Upper lobe of left lung (tissue), 6 donors: ENCODE measurements at regions not wholly inside any gene's neighbourhood (a gene's known extent, or its start where the extent isn't known, plus 50 kb on each side); places are given as distances from the start of the nearest gene placed in this dataset.

Experiments
- ATAC-seq, 2 donors: fragments of 200-7000 bp; cut with Tn5 transposase; one replicate each; pipeline ENCODE4 v1.9.1; 2022; ENCODE audit warnings: mild to moderate bottlenecking in 2 of 2, moderate library complexity in 2 of 2; ENCODE audit not compliant: low FRiP score in 2 of 2
- DNase-seq, 2 donors: peaks; one replicate each; pipeline ENCODE4 v3.0.0-alpha.2; 2019 to 2020
- H3K27ac ChIP-seq, 4 donors: fragments of 200-600 bp; sonication (generic); one replicate each; pipeline ENCODE4 v1.5.1; 2016 to 2019
- H3K27me3 ChIP-seq, 4 donors: fragments of 200-600 bp; sonication (generic); one replicate each; pipeline ENCODE4 v1.5.1; 2017 to 2019
- H3K36me3 ChIP-seq, 4 donors: fragments of 200-600 bp; sonication (generic); one replicate each; pipeline ENCODE4 v1.5.1; 2016 to 2019
- H3K4me1 ChIP-seq, 4 donors: fragments of 200-600 bp; sonication (generic); one replicate each; pipeline ENCODE4 v1.5.1; 2018 to 2019
- H3K4me3 ChIP-seq, 4 donors: fragments of 200-600 bp; sonication (generic); one replicate each; pipeline ENCODE4 v1.5.1; 2017 to 2019; ENCODE audit warnings: mild to moderate bottlenecking in 2 of 4, moderate library complexity in 1 of 4
- H3K9me3 ChIP-seq, 4 donors: fragments of 200-600 bp; sonication (generic); one replicate each; pipeline ENCODE4 v1.5.1; 2018 to 2019
- EP300 ChIP-seq, 4 donors: sonication (generic); formaldehyde crosslinking; IDR thresholded peaks; one replicate each; pipeline ENCODE4 v1.5.1; 2017; ENCODE audit warnings: antibody characterized with exemption in 4 of 4, control low read depth in 2 of 4
- POLR2A ChIP-seq, 4 donors: fragments of 450-650 bp; IDR thresholded peaks; one replicate each; pipeline ENCODE4 v1.5.1; 2016 to 2017; ENCODE audit warnings: antibody characterized with exemption in 4 of 4, mild to moderate bottlenecking in 2 of 4
- POLR2AphosphoS5 ChIP-seq, 2 donors: sonication (generic); formaldehyde crosslinking; IDR thresholded peaks; one replicate each; pipeline ENCODE4 v1.5.1; 2017; ENCODE audit warnings: antibody characterized with exemption in 2 of 2
- WGBS, 2 donors: methylation state at CpG; one replicate each; pipeline ENCODE4 v1.1.5; 2017 to 2018; 5-methylcytosine and 5-hydroxymethylcytosine counted together
- TF ChIP-seq, protein P1 (sequence below), 6 experiments: fragments of 450-650 bp in 4 of 6; fragments of 200-600 bp in 2 of 6; sonication (generic) in 2 of 6; IDR thresholded peaks; one replicate each; pipeline ENCODE4 v1.5.1; 2016 to 2019; ENCODE audit warnings: antibody characterized with exemption in 6 of 6
- donor health status: DM: no; HTN: no; CAD: no; lungs with moderate emphysema.
- donor health status: DM: no; HTN: yes; CAD: no; lungs with severe emphysema.

- Histone ChIP-seq H3K27me3 (no peaks in the 10 kb centered on the region), H3K36me3 (no peaks in the 10 kb centered on the region), H3K27ac (no peak overlapping the region), H3K9me3 (no peaks in the 10 kb centered on the region), H3K4me1 (peaks cover 8 to 18% (median 17%) of the 10 kb centered on the region in 4 donors), H3K4me3 (no peak overlapping the region)
- WGBS, 2 donors = 70 to 87% methylated on average over 3 of the region's 3 CpGs
- TF ChIP-seq, protein P1, sequence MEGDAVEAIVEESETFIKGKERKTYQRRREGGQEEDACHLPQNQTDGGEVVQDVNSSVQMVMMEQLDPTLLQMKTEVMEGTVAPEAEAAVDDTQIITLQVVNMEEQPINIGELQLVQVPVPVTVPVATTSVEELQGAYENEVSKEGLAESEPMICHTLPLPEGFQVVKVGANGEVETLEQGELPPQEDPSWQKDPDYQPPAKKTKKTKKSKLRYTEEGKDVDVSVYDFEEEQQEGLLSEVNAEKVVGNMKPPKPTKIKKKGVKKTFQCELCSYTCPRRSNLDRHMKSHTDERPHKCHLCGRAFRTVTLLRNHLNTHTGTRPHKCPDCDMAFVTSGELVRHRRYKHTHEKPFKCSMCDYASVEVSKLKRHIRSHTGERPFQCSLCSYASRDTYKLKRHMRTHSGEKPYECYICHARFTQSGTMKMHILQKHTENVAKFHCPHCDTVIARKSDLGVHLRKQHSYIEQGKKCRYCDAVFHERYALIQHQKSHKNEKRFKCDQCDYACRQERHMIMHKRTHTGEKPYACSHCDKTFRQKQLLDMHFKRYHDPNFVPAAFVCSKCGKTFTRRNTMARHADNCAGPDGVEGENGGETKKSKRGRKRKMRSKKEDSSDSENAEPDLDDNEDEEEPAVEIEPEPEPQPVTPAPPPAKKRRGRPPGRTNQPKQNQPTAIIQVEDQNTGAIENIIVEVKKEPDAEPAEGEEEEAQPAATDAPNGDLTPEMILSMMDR (IDR thresholded peaks at IDR 0.05) = no peak
- no peak for TF ChIP-seq EP300 (IDR thresholded peaks at IDR 0.05)
- no peak for TF ChIP-seq POLR2AphosphoS5 (IDR thresholded peaks at IDR 0.05)
- TF ChIP-seq POLR2A (IDR thresholded peaks at IDR 0.05) = no peak
- no peak for DNase-seq
- no peak for ATAC-seq
Observed at GRCh38 chr1:232562855-232563510, 67.0 kb downstream of the SIPA1L2 start.

GRCh38 chr1:232561381-232561780 lies 68.6 kb downstream of the SIPA1L2 start:
- ATAC-seq = no peak

DNA sequence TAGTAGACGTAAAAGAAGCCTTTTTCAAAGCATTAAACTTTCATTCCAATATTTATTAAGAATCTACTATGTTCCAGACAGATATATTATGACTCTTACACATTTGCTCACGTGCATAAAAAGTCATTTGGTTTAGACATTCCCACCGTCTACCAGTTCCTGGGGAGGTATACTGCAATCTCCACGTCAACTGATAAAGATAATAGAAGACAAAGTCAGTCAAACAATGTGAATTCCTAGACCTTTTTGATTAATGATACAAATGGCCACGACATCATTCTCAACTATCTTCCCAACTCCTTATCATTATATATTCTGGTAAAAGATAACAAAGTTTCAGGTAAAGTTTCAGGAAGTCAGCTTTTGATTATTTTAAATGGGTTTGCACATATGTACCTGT lies 69.0 kb downstream of the SIPA1L2 start:
- H3K4me1 ChIP-seq = peaks cover 7 to 20% (median 17%) of the 10 kb centered on the region in 4 donors
- no peaks in the 10 kb centered on the region for H3K36me3 ChIP-seq
- WGBS, 2 donors = 78 to 82% methylated on average over 5 of the region's 5 CpGs
- H3K27me3 ChIP-seq = no peaks in the 10 kb centered on the region
- no peak overlapping the region for H3K4me3 ChIP-seq
- H3K9me3 ChIP-seq = no peaks in the 10 kb centered on the region
- ATAC-seq = no peak
- TF ChIP-seq EP300 (IDR thresholded peaks at IDR 0.05) (no peak), POLR2A (IDR thresholded peaks at IDR 0.05) (no peak), POLR2AphosphoS5 (IDR thresholded peaks at IDR 0.05) (no peak)
- TF ChIP-seq, protein P1 (IDR thresholded peaks at IDR 0.05) = no peak
- DNase-seq = no peak
- no peak overlapping the region for H3K27ac ChIP-seq

More at GRCh38 chr1:232561381-232561780, 68.6 kb downstream of the SIPA1L2 start:
- Histone ChIP-seq H3K27ac (no peak overlapping the region), H3K9me3 (no peaks in the 10 kb centered on the region), H3K36me3 (no peaks in the 10 kb centered on the region), H3K27me3 (no peaks in the 10 kb centered on the region), H3K4me1 (peaks cover 7 to 19% (median 16%) of the 10 kb centered on the region in 4 donors), H3K4me3 (no peak overlapping the region)
- no peak for DNase-seq
- WGBS, 2 donors = 62 to 76% methylated on average over 2 of the region's 2 CpGs
- no peak for TF ChIP-seq EP300 (IDR thresholded peaks at IDR 0.05)
- TF ChIP-seq POLR2AphosphoS5 (IDR thresholded peaks at IDR 0.05) = no peak
- TF ChIP-seq POLR2A (IDR thresholded peaks at IDR 0.05) = no peak
- TF ChIP-seq, protein P1 (IDR thresholded peaks at IDR 0.05) = no peak

DNA sequence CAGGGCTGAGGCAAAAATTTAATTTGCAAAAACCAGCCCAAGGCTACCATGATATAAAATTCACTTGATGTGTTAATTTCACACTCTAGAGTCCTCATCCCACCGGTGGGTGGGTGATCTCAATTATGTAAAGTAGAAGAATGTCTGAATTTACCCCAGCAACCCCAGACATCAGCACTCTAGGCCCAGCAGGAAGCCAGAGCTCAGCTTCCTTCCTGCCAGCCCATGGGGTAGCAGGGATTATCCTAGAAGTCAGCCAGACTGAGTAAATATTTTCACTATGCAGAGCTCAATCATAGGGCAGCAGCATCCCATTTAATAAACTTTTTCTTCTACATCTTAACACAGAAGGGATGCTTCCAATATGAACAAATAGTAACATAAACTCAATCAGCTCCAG lies 71.0 kb downstream of the SIPA1L2 start:
- WGBS, 2 donors = 18 to 21% methylated on average over 1 of the region's 1 CpG
- Histone ChIP-seq H3K4me3 (no peak overlapping the region), H3K27me3 (no peaks in the 10 kb centered on the region), H3K9me3 (no peaks in the 10 kb centered on the region), H3K4me1 (peaks cover 21 to 36% (median 27%) of the 10 kb centered on the region in 4 donors), H3K36me3 (no peaks in the 10 kb centered on the region), H3K27ac (no peak overlapping the region)
- ATAC-seq = no peak
- TF ChIP-seq POLR2A (IDR thresholded peaks at IDR 0.05) (no peak), EP300 (IDR thresholded peaks at IDR 0.05) (no peak), POLR2AphosphoS5 (IDR thresholded peaks at IDR 0.05) (no peak)
- TF ChIP-seq, protein P1 (IDR thresholded peaks at IDR 0.05) = no peak
- no peak for DNase-seq
